ENCODE measurements at regions not wholly inside any gene's neighbourhood (a gene's known extent, or its start where the extent isn't known, plus 50 kb on each side); places are given as distances from the start of the nearest gene placed in this dataset.
A peak's percentile ranks its signal among the peaks of the same experiment; 100 is the strongest.
"Not testable (repeated sequence)": the region's sequence is repeated elsewhere in the genome, so short reads cannot be mapped to it uniquely, and the experiment has no call there.

GRCh38 chr15:93358166-93359059 lies 269.4 kb upstream of the RGMA start:
- Histone ChIP-seq H3K4me1 (ENCODE audit: control insufficient read depth, insufficient read depth, low read length) (peaks cover 34% of the 10 kb centered on the region), H3K36me3 (ENCODE audit: control insufficient read depth, insufficient read depth, low read length) (no peaks in the 10 kb centered on the region), H3K9me3 (replicated peaks; ENCODE audit: control insufficient read depth, low read depth, low read length) (no peaks in the 10 kb centered on the region), H3K4me3 (ENCODE audit: low read length) (no peak overlapping the region), H3K27ac (ENCODE audit: low read length) (peak overlapping the region; percentile 60), H3K27me3 (ENCODE audit: control insufficient read depth, insufficient read depth, low read length) (no peaks in the 10 kb centered on the region)
- peak; percentile 36 for DNase-seq
- 63% methylated on average over 19 of the region's 19 CpGs for WGBS (ENCODE audit: insufficient coverage)

DNA sequence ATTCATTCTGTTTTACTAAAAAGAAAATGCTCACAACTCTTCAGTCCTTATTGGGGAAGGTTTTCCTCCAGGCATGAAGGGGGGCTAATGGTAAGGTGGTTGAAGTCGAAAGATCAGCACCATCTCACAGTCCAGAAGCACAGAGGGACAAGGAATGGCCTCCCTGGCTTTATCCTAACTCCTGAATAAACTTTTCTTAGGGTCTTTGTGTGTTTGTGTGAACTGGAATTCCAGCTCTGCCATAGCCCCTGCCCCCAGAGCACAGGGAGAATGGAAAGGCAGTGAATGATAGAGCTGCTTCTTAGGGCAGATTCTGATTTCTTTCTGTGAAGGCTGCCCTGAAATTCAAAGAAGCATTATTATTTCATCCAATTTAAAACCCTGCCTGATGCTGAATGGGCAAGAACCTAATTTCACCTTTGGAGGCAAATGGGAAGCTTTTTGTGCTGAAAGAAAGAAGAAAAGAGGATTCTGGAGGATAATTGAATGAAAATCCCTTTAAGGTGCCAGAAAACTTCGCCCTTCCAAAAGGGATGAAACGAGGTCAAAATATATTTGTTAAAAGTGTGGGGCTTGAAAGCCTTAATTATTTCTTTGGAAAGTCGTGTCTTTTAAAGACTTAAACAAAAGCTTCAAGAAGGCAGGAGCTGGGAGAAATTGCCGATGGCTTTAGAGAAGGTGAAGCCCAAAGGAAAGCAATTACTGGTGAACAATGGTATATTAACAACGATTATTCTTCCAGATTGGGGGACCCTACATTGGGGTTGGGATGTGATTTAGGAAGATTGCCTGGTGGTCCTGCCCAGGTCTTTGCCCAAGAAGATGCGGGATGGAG lies 259.9 kb upstream of the RGMA start:
- Histone ChIP-seq H3K9me3 (replicated peaks; ENCODE audit: control insufficient read depth, low read depth, low read length) (peaks cover 3% of the 10 kb centered on the region), H3K27me3 (ENCODE audit: control insufficient read depth, insufficient read depth, low read length) (peaks cover 2% of the 10 kb centered on the region), H3K4me3 (ENCODE audit: low read length) (no peak overlapping the region), H3K27ac (ENCODE audit: low read length) (no peak overlapping the region), H3K4me1 (ENCODE audit: control insufficient read depth, insufficient read depth, low read length) (peaks cover 3% of the 10 kb centered on the region), H3K36me3 (ENCODE audit: control insufficient read depth, insufficient read depth, low read length) (no peaks in the 10 kb centered on the region)
- WGBS (ENCODE audit: insufficient coverage), result 85% methylated on average over 5 of the region's 7 CpGs
- DNase-seq, result no peak

DNA sequence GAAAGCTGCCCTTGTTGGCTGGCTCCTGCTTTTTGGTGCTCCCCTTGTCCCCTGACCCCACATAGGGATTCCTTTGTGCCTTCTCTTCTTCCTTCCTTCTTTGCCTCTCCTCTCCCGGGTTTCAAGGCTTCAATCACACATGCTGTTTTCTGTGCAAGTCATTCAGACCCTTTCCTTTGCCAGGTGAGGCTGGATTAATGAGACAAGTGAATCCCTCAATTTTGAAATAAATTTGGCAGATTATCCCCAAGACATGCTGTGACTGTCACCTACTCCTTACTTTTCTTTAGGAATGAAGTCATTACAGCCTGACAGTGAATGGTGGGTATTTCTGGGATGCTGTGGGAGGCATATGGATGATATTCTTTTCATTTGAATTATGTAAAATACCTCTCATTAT lies 259.0 kb upstream of the RGMA start:
- H3K4me1 ChIP-seq (ENCODE audit: control insufficient read depth, insufficient read depth, low read length), result peaks cover 3% of the 10 kb centered on the region
- peaks cover 2% of the 10 kb centered on the region for H3K27me3 ChIP-seq (ENCODE audit: control insufficient read depth, insufficient read depth, low read length)
- no peak overlapping the region for H3K27ac ChIP-seq (ENCODE audit: low read length)
- no peaks in the 10 kb centered on the region for H3K36me3 ChIP-seq (ENCODE audit: control insufficient read depth, insufficient read depth, low read length)
- no peak for DNase-seq
- no CpG with 5 or more reads among the region's 1 CpG for WGBS (ENCODE audit: insufficient coverage)
- no peak overlapping the region for H3K4me3 ChIP-seq (ENCODE audit: low read length)
- peaks cover 3% of the 10 kb centered on the region for H3K9me3 ChIP-seq (replicated peaks; ENCODE audit: control insufficient read depth, low read depth, low read length)

- DNase-seq, result no peak
- Histone ChIP-seq H3K27ac (ENCODE audit: low read length) (no peak overlapping the region), H3K4me1 (ENCODE audit: control insufficient read depth, insufficient read depth, low read length) (no peaks in the 10 kb centered on the region), H3K4me3 (ENCODE audit: low read length) (no peak overlapping the region), H3K36me3 (ENCODE audit: control insufficient read depth, insufficient read depth, low read length) (no peaks in the 10 kb centered on the region), H3K9me3 (replicated peaks; ENCODE audit: control insufficient read depth, low read depth, low read length) (peaks cover 3% of the 10 kb centered on the region), H3K27me3 (ENCODE audit: control insufficient read depth, insufficient read depth, low read length) (peaks cover 2% of the 10 kb centered on the region)
- no CpG with 5 or more reads among the region's 6 CpGs for WGBS (ENCODE audit: insufficient coverage)
Measured at GRCh38 chr15:93345981-93346380, 257.0 kb upstream of the RGMA start.

- not testable (repeated sequence) for H3K36me3 ChIP-seq (ENCODE audit: control insufficient read depth, insufficient read depth, low read length); H3K27ac ChIP-seq (ENCODE audit: low read length); H3K27me3 ChIP-seq (ENCODE audit: control insufficient read depth, insufficient read depth, low read length); H3K4me1 ChIP-seq (ENCODE audit: control insufficient read depth, insufficient read depth, low read length); DNase-seq; H3K4me3 ChIP-seq (ENCODE audit: low read length); H3K9me3 ChIP-seq (replicated peaks; ENCODE audit: control insufficient read depth, low read depth, low read length)
- WGBS (ENCODE audit: insufficient coverage), result no CpG with 5 or more reads among the region's 5 CpGs
Measured at GRCh38 chr15:93343402-93343801, 254.4 kb upstream of the RGMA start.

- Histone ChIP-seq H3K27ac (ENCODE audit: low read length) (no peak overlapping the region), H3K4me1 (ENCODE audit: control insufficient read depth, insufficient read depth, low read length) (no peaks in the 10 kb centered on the region), H3K9me3 (replicated peaks; ENCODE audit: control insufficient read depth, low read depth, low read length) (no peaks in the 10 kb centered on the region), H3K27me3 (ENCODE audit: control insufficient read depth, insufficient read depth, low read length) (no peaks in the 10 kb centered on the region), H3K4me3 (ENCODE audit: low read length) (no peak overlapping the region), H3K36me3 (ENCODE audit: control insufficient read depth, insufficient read depth, low read length) (no peaks in the 10 kb centered on the region)
- no CpG with 5 or more reads among the region's 4 CpGs for WGBS (ENCODE audit: insufficient coverage)
- DNase-seq, result no peak
Measured at GRCh38 chr15:93341164-93341563, 252.2 kb upstream of the RGMA start.

GRCh38 chr15:93340406-93340805 lies 251.4 kb upstream of the RGMA start:
- Histone ChIP-seq H3K9me3 (replicated peaks; ENCODE audit: control insufficient read depth, low read depth, low read length) (no peaks in the 10 kb centered on the region), H3K36me3 (ENCODE audit: control insufficient read depth, insufficient read depth, low read length) (no peaks in the 10 kb centered on the region), H3K27ac (ENCODE audit: low read length) (no peak overlapping the region), H3K4me1 (ENCODE audit: control insufficient read depth, insufficient read depth, low read length) (no peaks in the 10 kb centered on the region), H3K4me3 (ENCODE audit: low read length) (no peak overlapping the region), H3K27me3 (ENCODE audit: control insufficient read depth, insufficient read depth, low read length) (no peaks in the 10 kb centered on the region)
- no CpG with 5 or more reads among the region's 2 CpGs for WGBS (ENCODE audit: insufficient coverage)
- no peak for DNase-seq

DNA sequence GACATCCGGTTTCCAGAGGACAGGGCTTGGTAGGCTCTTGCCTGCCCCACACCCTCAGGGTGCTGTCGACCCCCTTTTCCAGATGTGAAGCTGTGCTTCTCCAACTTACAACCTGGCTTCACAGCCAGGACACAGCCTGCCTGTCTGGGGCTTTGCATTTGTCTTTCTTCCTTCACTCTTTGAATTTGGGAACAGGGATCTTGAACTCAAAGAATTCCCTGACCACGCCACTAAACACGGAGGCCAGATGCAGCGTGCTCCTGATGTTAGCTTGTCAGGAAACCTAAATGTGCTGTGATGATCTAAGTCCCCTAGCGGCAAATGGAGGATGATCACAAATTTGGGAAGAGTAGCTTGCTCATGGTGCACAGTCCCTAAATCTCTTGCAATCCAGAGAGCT lies 244.8 kb upstream of the RGMA start:
- Histone ChIP-seq H3K27ac (ENCODE audit: low read length) (no peak overlapping the region), H3K4me3 (ENCODE audit: low read length) (no peak overlapping the region), H3K36me3 (ENCODE audit: control insufficient read depth, insufficient read depth, low read length) (no peaks in the 10 kb centered on the region), H3K4me1 (ENCODE audit: control insufficient read depth, insufficient read depth, low read length) (peaks cover 18% of the 10 kb centered on the region), H3K9me3 (replicated peaks; ENCODE audit: control insufficient read depth, low read depth, low read length) (no peaks in the 10 kb centered on the region), H3K27me3 (ENCODE audit: control insufficient read depth, insufficient read depth, low read length) (peaks cover 11% of the 10 kb centered on the region)
- peak; percentile 75 for DNase-seq
- WGBS (ENCODE audit: insufficient coverage), result 24% methylated on average over 3 of the region's 6 CpGs

- not testable (repeated sequence) for H3K27ac ChIP-seq (ENCODE audit: low read length); H3K36me3 ChIP-seq (ENCODE audit: control insufficient read depth, insufficient read depth, low read length); H3K4me3 ChIP-seq (ENCODE audit: low read length); DNase-seq; H3K9me3 ChIP-seq (replicated peaks; ENCODE audit: control insufficient read depth, low read depth, low read length)
- 53% methylated on average over 3 of the region's 16 CpGs for WGBS (ENCODE audit: insufficient coverage)
- peaks cover 18% of the 10 kb centered on the region for H3K4me1 ChIP-seq (ENCODE audit: control insufficient read depth, insufficient read depth, low read length)
- peaks cover 11% of the 10 kb centered on the region for H3K27me3 ChIP-seq (ENCODE audit: control insufficient read depth, insufficient read depth, low read length)
Measured at GRCh38 chr15:93333126-93333525, 244.1 kb upstream of the RGMA start.

- H3K9me3 ChIP-seq (replicated peaks; ENCODE audit: control insufficient read depth, low read depth, low read length), result no peaks in the 10 kb centered on the region
- no peak overlapping the region for H3K4me3 ChIP-seq (ENCODE audit: low read length)
- no CpG with 5 or more reads among the region's 4 CpGs for WGBS (ENCODE audit: insufficient coverage)
- H3K36me3 ChIP-seq (ENCODE audit: control insufficient read depth, insufficient read depth, low read length), result no peaks in the 10 kb centered on the region
- peak; percentile 64 for DNase-seq
- H3K27me3 ChIP-seq (ENCODE audit: control insufficient read depth, insufficient read depth, low read length), result peaks cover 11% of the 10 kb centered on the region
- H3K27ac ChIP-seq (ENCODE audit: low read length), result peak overlapping the region; percentile 78
- peaks cover 18% of the 10 kb centered on the region for H3K4me1 ChIP-seq (ENCODE audit: control insufficient read depth, insufficient read depth, low read length)
Measured at GRCh38 chr15:93332168-93332553, 243.2 kb upstream of the RGMA start.

Data from muscle of leg (tissue), 3 donors.